IgD-negative memory B cell (primary cell): ENCODE measurements at regions not wholly inside any gene's neighbourhood (a gene's known extent, or its start where the extent isn't known, plus 50 kb on each side); places are given as distances from the start of the nearest gene placed in this dataset.

ENCODE experiments used
- H3K27ac Mint-ChIP-seq, 3 donors: one replicate each; pipeline ENCODE4 v1.8.0; 2020 to 2022; ENCODE audit warnings: mild to moderate bottlenecking in 3 of 3, mixed read lengths in 3 of 3, moderate library complexity in 1 of 3
- H3K27me3 Mint-ChIP-seq: one replicate; pipeline ENCODE4 v1.8.0; 2021; ENCODE audit warnings: mixed read lengths
- H3K36me3 Mint-ChIP-seq: one replicate; pipeline ENCODE4 v1.8.0; 2020; ENCODE audit warnings: mild to moderate bottlenecking, mixed read lengths
- H3K4me1 Mint-ChIP-seq, 3 donors: one replicate each; pipeline ENCODE4 v1.8.0; 2020 to 2022; ENCODE audit warnings: mixed read lengths in 3 of 3, mild to moderate bottlenecking in 1 of 3
- H3K4me3 Mint-ChIP-seq, 4 donors: one replicate each; pipeline ENCODE4 v1.8.0; 2020 to 2022; ENCODE audit warnings: mild to moderate bottlenecking in 4 of 4, mixed read lengths in 4 of 4, moderate library complexity in 3 of 4
- H3K9me3 Mint-ChIP-seq, 3 donors: one replicate each; pipeline ENCODE4 v1.8.0; 2020 to 2021; ENCODE audit warnings: mixed read lengths in 3 of 3, mild to moderate bottlenecking in 1 of 3

- Mint-ChIP-seq H3K4me3 (no peak overlapping the region), H3K9me3 (peaks cover 0 to 14% (median 3%) of the 10 kb centered on the region in 3 donors), H3K27ac (no peak overlapping the region), H3K27me3 (peaks cover 2% of the 10 kb centered on the region), H3K36me3 (no peaks in the 10 kb centered on the region), H3K4me1 (peaks cover 0 to 2% (median 0%) of the 10 kb centered on the region in 3 donors)
Measured at GRCh38 chr19:29323440-29324290, 110.7 kb upstream of the UQCRFS1 start.

- no peaks in the 10 kb centered on the region for H3K36me3 Mint-ChIP-seq
- no peak overlapping the region for H3K4me3 Mint-ChIP-seq
- peaks cover 0 to 2% (median 0%) of the 10 kb centered on the region in 3 donors for H3K4me1 Mint-ChIP-seq
- peaks cover 0 to 14% (median 3%) of the 10 kb centered on the region in 3 donors for H3K9me3 Mint-ChIP-seq
- no peak overlapping the region for H3K27ac Mint-ChIP-seq
- peaks cover 2% of the 10 kb centered on the region for H3K27me3 Mint-ChIP-seq
Measured at GRCh38 chr19:29324291-29324680, 111.3 kb upstream of the UQCRFS1 start.

- H3K36me3 Mint-ChIP-seq = no peaks in the 10 kb centered on the region
- H3K9me3 Mint-ChIP-seq = peaks cover 0 to 14% (median 3%) of the 10 kb centered on the region in 3 donors
- peaks cover 0 to 2% (median 0%) of the 10 kb centered on the region in 3 donors for H3K4me1 Mint-ChIP-seq
- H3K27me3 Mint-ChIP-seq = peaks cover 2% of the 10 kb centered on the region
- no peak overlapping the region for H3K27ac Mint-ChIP-seq
- no peak overlapping the region for H3K4me3 Mint-ChIP-seq
Measured at GRCh38 chr19:29324717-29325116, 111.8 kb upstream of the UQCRFS1 start.

- H3K4me3 Mint-ChIP-seq = no peak overlapping the region
- no peaks in the 10 kb centered on the region for H3K36me3 Mint-ChIP-seq
- no peak overlapping the region for H3K27ac Mint-ChIP-seq
- H3K9me3 Mint-ChIP-seq = peaks cover 0 to 14% (median 3%) of the 10 kb centered on the region in 3 donors
- H3K4me1 Mint-ChIP-seq = peaks cover 0 to 2% (median 0%) of the 10 kb centered on the region in 3 donors
- H3K27me3 Mint-ChIP-seq = peaks cover 2% of the 10 kb centered on the region
Measured at GRCh38 chr19:29325241-29325975, 112.5 kb upstream of the UQCRFS1 start.

GRCh38 chr19:29326351-29326750 is 113.4 kb upstream of the UQCRFS1 start:
- peaks cover 0 to 1% (median 0%) of the 10 kb centered on the region in 3 donors for H3K4me1 Mint-ChIP-seq
- H3K9me3 Mint-ChIP-seq = peaks cover 0 to 15% (median 3%) of the 10 kb centered on the region in 3 donors
- H3K27ac Mint-ChIP-seq = no peak overlapping the region
- H3K36me3 Mint-ChIP-seq = no peaks in the 10 kb centered on the region
- H3K4me3 Mint-ChIP-seq = no peak overlapping the region
- peaks cover 2% of the 10 kb centered on the region for H3K27me3 Mint-ChIP-seq

- H3K4me3 Mint-ChIP-seq = no peak overlapping the region
- H3K4me1 Mint-ChIP-seq = peaks cover 0 to 1% (median 0%) of the 10 kb centered on the region in 3 donors
- H3K27me3 Mint-ChIP-seq = peaks cover 2% of the 10 kb centered on the region
- H3K36me3 Mint-ChIP-seq = no peaks in the 10 kb centered on the region
- peak overlapping the region in 2 of 3 donors; percentile 7 to 33 for H3K27ac Mint-ChIP-seq
- H3K9me3 Mint-ChIP-seq = peaks cover 0 to 15% (median 3%) of the 10 kb centered on the region in 3 donors
Measured at GRCh38 chr19:29326849-29327840, 114.2 kb upstream of the UQCRFS1 start.

GRCh38 chr19:29328586-29328985 is 115.6 kb upstream of the UQCRFS1 start:
- H3K27ac Mint-ChIP-seq = no peak overlapping the region
- no peak overlapping the region for H3K4me3 Mint-ChIP-seq
- H3K4me1 Mint-ChIP-seq = peaks cover 0 to 1% (median 0%) of the 10 kb centered on the region in 3 donors
- no peaks in the 10 kb centered on the region for H3K27me3 Mint-ChIP-seq
- no peaks in the 10 kb centered on the region for H3K36me3 Mint-ChIP-seq
- H3K9me3 Mint-ChIP-seq = peaks cover 0 to 17% (median 3%) of the 10 kb centered on the region in 3 donors

GRCh38 chr19:29329460-29330134 is 116.6 kb upstream of the UQCRFS1 start:
- H3K36me3 Mint-ChIP-seq = no peaks in the 10 kb centered on the region
- no peaks in the 10 kb centered on the region for H3K27me3 Mint-ChIP-seq
- H3K9me3 Mint-ChIP-seq = peaks cover 0 to 17% (median 3%) of the 10 kb centered on the region in 3 donors
- no peak overlapping the region for H3K27ac Mint-ChIP-seq
- peaks cover 0 to 1% (median 0%) of the 10 kb centered on the region in 3 donors for H3K4me1 Mint-ChIP-seq
- H3K4me3 Mint-ChIP-seq = no peak overlapping the region

- Mint-ChIP-seq H3K27ac (no peak overlapping the region), H3K4me3 (no peak overlapping the region), H3K27me3 (no peaks in the 10 kb centered on the region), H3K4me1 (no peaks in the 10 kb centered on the region), H3K9me3 (peaks cover 7 to 18% (median 14%) of the 10 kb centered on the region in 3 donors), H3K36me3 (peaks cover 2% of the 10 kb centered on the region)
Measured at GRCh38 chr19:29336425-29336824, 123.5 kb upstream of the UQCRFS1 start.

GRCh38 chr19:29337029-29337428 is 124.1 kb upstream of the UQCRFS1 start:
- no peaks in the 10 kb centered on the region for H3K4me1 Mint-ChIP-seq
- no peak overlapping the region for H3K27ac Mint-ChIP-seq
- H3K9me3 Mint-ChIP-seq = peaks cover 11 to 23% (median 17%) of the 10 kb centered on the region in 3 donors
- peaks cover 3% of the 10 kb centered on the region for H3K36me3 Mint-ChIP-seq
- no peak overlapping the region for H3K4me3 Mint-ChIP-seq
- no peaks in the 10 kb centered on the region for H3K27me3 Mint-ChIP-seq

- H3K9me3 Mint-ChIP-seq = peaks cover 12 to 29% (median 21%) of the 10 kb centered on the region in 3 donors
- H3K4me3 Mint-ChIP-seq = no peak overlapping the region
- peaks cover 3% of the 10 kb centered on the region for H3K36me3 Mint-ChIP-seq
- H3K27ac Mint-ChIP-seq = no peak overlapping the region
- no peaks in the 10 kb centered on the region for H3K4me1 Mint-ChIP-seq
- H3K27me3 Mint-ChIP-seq = no peaks in the 10 kb centered on the region
Measured at GRCh38 chr19:29338480-29338879, 125.5 kb upstream of the UQCRFS1 start.

- H3K4me3 Mint-ChIP-seq = no peak overlapping the region
- peaks cover 3% of the 10 kb centered on the region for H3K36me3 Mint-ChIP-seq
- no peaks in the 10 kb centered on the region for H3K4me1 Mint-ChIP-seq
- no peaks in the 10 kb centered on the region for H3K27me3 Mint-ChIP-seq
- peaks cover 7 to 40% (median 32%) of the 10 kb centered on the region in 3 donors for H3K9me3 Mint-ChIP-seq
- H3K27ac Mint-ChIP-seq = no peak overlapping the region
Measured at GRCh38 chr19:29342721-29343120, 129.8 kb upstream of the UQCRFS1 start.

- no peak overlapping the region for H3K27ac Mint-ChIP-seq
- H3K9me3 Mint-ChIP-seq = peaks cover 0 to 7% (median 3%) of the 10 kb centered on the region in 3 donors
- no peaks in the 10 kb centered on the region for H3K36me3 Mint-ChIP-seq
- no peak overlapping the region for H3K4me3 Mint-ChIP-seq
- H3K4me1 Mint-ChIP-seq = no peaks in the 10 kb centered on the region
- no peaks in the 10 kb centered on the region for H3K27me3 Mint-ChIP-seq
Measured at GRCh38 chr19:29364224-29364726, 151.3 kb upstream of the UQCRFS1 start.

- H3K36me3 Mint-ChIP-seq = no peaks in the 10 kb centered on the region
- peaks cover 0 to 3% (median 3%) of the 10 kb centered on the region in 3 donors for H3K9me3 Mint-ChIP-seq
- H3K4me3 Mint-ChIP-seq = no peak overlapping the region
- H3K4me1 Mint-ChIP-seq = no peaks in the 10 kb centered on the region
- H3K27ac Mint-ChIP-seq = no peak overlapping the region
- no peaks in the 10 kb centered on the region for H3K27me3 Mint-ChIP-seq
Measured at GRCh38 chr19:29364999-29365398, 152.0 kb upstream of the UQCRFS1 start.
